ENCODE measurements at regions not wholly inside any gene's neighbourhood (a gene's known extent, or its start where the extent isn't known, plus 50 kb on each side); places are given as distances from the start of the nearest gene placed in this dataset.
"Not testable (repeated sequence)": the region's sequence is repeated elsewhere in the genome, so short reads cannot be mapped to it uniquely, and the experiment has no call there.

DNA sequence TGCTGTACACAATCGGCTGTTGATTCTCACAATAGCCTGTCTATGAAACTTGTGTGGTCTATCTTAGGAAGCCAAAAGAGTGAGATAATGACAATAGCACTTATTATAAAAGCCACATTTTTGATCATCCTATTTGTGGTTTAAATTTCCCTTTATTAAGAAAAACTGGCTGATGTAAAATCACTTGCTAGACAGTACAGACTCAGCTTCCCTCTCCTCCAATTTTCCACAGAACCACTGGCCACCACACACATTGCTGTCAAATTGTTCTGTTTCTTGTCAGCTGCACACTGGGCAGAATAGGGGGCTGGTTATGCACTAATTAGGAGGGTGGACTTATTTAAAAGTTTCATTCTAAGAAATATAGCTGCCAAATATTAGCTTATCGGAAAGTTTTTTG is 425.9 kb downstream of the EPHA3 start:
- H3K4me1 Mint-ChIP-seq = peaks cover 18% of the 10 kb centered on the region
- H3K4me3 Mint-ChIP-seq = no peak overlapping the region
- H3K27me3 Mint-ChIP-seq (ENCODE audit: low read depth, poor library complexity) = no peaks in the 10 kb centered on the region
- H3K27ac Mint-ChIP-seq = no peak overlapping the region
- peaks cover 9% of the 10 kb centered on the region for H3K9me3 Mint-ChIP-seq
- no peak for TF ChIP-seq CTCF (IDR thresholded peaks at IDR 0.05)
- peaks cover under 1% of the 10 kb centered on the region for H3K36me3 Mint-ChIP-seq (ENCODE audit: low read depth)
- no peak for DNase-seq

DNA sequence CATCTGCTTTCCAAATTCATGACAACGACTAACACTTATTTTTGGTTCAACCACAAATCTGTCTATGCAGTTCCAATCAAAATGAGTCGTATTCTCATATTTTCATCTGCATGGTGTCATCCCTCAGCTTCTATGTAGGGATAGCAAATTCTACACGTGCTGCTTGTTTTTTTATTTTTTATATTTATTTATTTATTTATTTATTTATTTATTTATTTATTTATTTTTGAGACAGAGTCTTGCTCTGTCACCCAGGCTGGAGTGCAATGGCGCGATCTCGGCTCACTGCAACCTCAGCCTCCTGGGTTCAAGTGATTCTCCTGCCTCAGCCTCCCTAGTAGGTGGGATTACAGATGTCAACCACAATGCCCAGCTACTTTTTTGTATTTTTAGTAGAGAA is 447.2 kb downstream of the EPHA3 start:
- H3K9me3 Mint-ChIP-seq; DNase-seq; H3K27ac Mint-ChIP-seq; H3K36me3 Mint-ChIP-seq (ENCODE audit: low read depth); H3K4me3 Mint-ChIP-seq; H3K4me1 Mint-ChIP-seq; H3K27me3 Mint-ChIP-seq (ENCODE audit: low read depth, poor library complexity): not testable (repeated sequence)

DNA sequence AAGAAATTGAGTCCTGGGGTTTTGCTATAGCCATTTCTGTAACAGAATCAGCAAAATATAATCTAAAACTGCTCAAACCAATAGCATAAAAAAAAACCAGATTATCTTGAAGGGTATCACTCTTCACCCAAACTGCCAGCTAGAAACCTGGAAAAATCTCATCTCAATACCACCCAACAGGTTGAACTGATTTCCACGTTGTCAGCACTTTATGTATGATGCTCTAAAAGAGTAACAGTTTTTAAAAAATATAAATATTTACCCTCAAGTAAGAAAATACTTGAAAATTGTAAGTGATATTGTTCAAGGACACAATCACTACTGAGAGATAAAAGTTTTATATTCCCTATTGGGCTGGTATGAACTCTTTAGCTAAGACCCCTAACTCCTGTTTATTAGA is 451.3 kb downstream of the EPHA3 start:
- H3K36me3 Mint-ChIP-seq (ENCODE audit: low read depth) = no peaks in the 10 kb centered on the region

GRCh38 chr3:89560568-89560967 is 453.1 kb downstream of the EPHA3 start:
- no peak for TF ChIP-seq CTCF (IDR thresholded peaks at IDR 0.05)
- Mint-ChIP-seq H3K9me3 (peaks cover 37% of the 10 kb centered on the region), H3K36me3 (ENCODE audit: low read depth) (peaks cover 5% of the 10 kb centered on the region), H3K4me3 (no peak overlapping the region), H3K4me1 (no peaks in the 10 kb centered on the region), H3K27ac (no peak overlapping the region), H3K27me3 (ENCODE audit: low read depth, poor library complexity) (peaks cover 11% of the 10 kb centered on the region)
- no peak for DNase-seq

More for the DNA sequence above, 451.3 kb downstream of the EPHA3 start:
- DNase-seq = no peak
- no peak overlapping the region for H3K27ac Mint-ChIP-seq
- H3K9me3 Mint-ChIP-seq = peaks cover 20% of the 10 kb centered on the region
- no peak overlapping the region for H3K4me3 Mint-ChIP-seq
- no peak for TF ChIP-seq CTCF (IDR thresholded peaks at IDR 0.05)
- no peaks in the 10 kb centered on the region for H3K4me1 Mint-ChIP-seq
- peaks cover 8% of the 10 kb centered on the region for H3K27me3 Mint-ChIP-seq (ENCODE audit: low read depth, poor library complexity)

GRCh38 chr3:89562373-89562772 is 455.0 kb downstream of the EPHA3 start:
- TF ChIP-seq CTCF (IDR thresholded peaks at IDR 0.05) = no peak
- Mint-ChIP-seq H3K27me3 (ENCODE audit: low read depth, poor library complexity) (peaks cover 11% of the 10 kb centered on the region), H3K4me1 (no peaks in the 10 kb centered on the region), H3K36me3 (ENCODE audit: low read depth) (peaks cover 23% of the 10 kb centered on the region), H3K9me3 (peaks cover 45% of the 10 kb centered on the region), H3K4me3 (no peak overlapping the region), H3K27ac (no peak overlapping the region)
- no peak for DNase-seq

DNA sequence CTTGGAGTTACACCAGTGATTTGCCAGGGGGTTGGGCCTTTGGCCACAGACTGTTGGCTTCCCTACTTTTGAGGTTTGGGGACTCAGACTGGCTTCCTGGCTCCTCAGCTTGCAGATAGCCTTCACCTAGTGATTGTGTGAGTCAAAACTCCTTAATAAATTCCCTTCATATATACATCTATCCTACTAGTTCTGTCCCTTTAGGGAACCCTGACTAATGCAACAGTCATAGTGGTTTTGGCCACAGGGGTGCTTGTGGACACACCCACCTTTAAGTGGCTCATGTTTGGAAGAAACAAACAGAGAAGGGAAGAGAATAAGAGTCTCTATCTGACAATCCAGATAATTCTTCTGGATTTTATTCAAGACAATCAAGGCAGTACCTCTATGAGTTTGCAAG is 457.7 kb downstream of the EPHA3 start:
- peaks cover 5% of the 10 kb centered on the region for H3K27me3 Mint-ChIP-seq (ENCODE audit: low read depth, poor library complexity)
- DNase-seq = no peak
- H3K4me3 Mint-ChIP-seq = no peak overlapping the region
- no peak for TF ChIP-seq CTCF (IDR thresholded peaks at IDR 0.05)
- H3K9me3 Mint-ChIP-seq = peaks cover 71% of the 10 kb centered on the region
- no peaks in the 10 kb centered on the region for H3K4me1 Mint-ChIP-seq
- H3K36me3 Mint-ChIP-seq (ENCODE audit: low read depth) = peaks cover 44% of the 10 kb centered on the region
- no peak overlapping the region for H3K27ac Mint-ChIP-seq

Data from nephron progenitor cell (in vitro differentiated cells).